Stimulated activated CD8-positive, alpha-beta memory T cell treated with anti-CD3 and anti-CD28 coated beads, Interleukin-2, amount 100 ng/mL, for 1 hour (primary cell): ENCODE measurements at regions not wholly inside any gene's neighbourhood (a gene's known extent, or its start where the extent isn't known, plus 50 kb on each side); places are given as distances from the start of the nearest gene placed in this dataset.
"Not testable (repeated sequence)": the region's sequence is repeated elsewhere in the genome, so short reads cannot be mapped to it uniquely, and the experiment has no call there.

Source experiments
- DNase-seq, 2 donors: peaks; one replicate each; pipeline ENCODE4 v3.0.0-alpha.2; 2020; ENCODE audit warnings: low read depth in 2 of 2

- DNase-seq: no peak
These were observed 164.8 kb upstream of the NT5E start for GRCh38 chr6:85285114-85285513.

- no peak for DNase-seq
These were observed 166.4 kb upstream of the NT5E start for GRCh38 chr6:85283436-85283835.

GRCh38 chr6:85278466-85279035 lies 171.3 kb upstream of the NT5E start:
- DNase-seq: no peak

- DNase-seq: not testable (repeated sequence)
These were observed 173.9 kb upstream of the NT5E start for GRCh38 chr6:85276026-85276425.

- no peak for DNase-seq
These were observed 174.4 kb upstream of the NT5E start for GRCh38 chr6:85275338-85275985.

GRCh38 chr6:85273870-85274269 lies 176.0 kb upstream of the NT5E start:
- DNase-seq: no peak

GRCh38 chr6:85273046-85273445 lies 176.8 kb upstream of the NT5E start:
- no peak for DNase-seq

- no peak for DNase-seq
These were observed 177.3 kb upstream of the NT5E start for GRCh38 chr6:85272592-85272991.

GRCh38 chr6:85262621-85263020 lies 187.3 kb upstream of the NT5E start:
- no peak for DNase-seq

- DNase-seq: no peak
These were observed 188.6 kb upstream of the NT5E start for GRCh38 chr6:85261271-85261670.

GRCh38 chr6:85255661-85256060 lies 194.2 kb upstream of the NT5E start:
- DNase-seq: no peak

GRCh38 chr6:85252552-85252951 lies 197.3 kb upstream of the NT5E start:
- DNase-seq: no peak

- no peak for DNase-seq
These were observed 197.8 kb upstream of the NT5E start for GRCh38 chr6:85252085-85252484.

- DNase-seq: no peak
These were observed 198.6 kb upstream of the NT5E start for GRCh38 chr6:85251300-85251699.

GRCh38 chr6:85250586-85251220 lies 199.2 kb upstream of the NT5E start:
- DNase-seq: no peak

- no peak for DNase-seq
These were observed 204.9 kb upstream of the NT5E start for GRCh38 chr6:85245004-85245403.

GRCh38 chr6:85241498-85242052 lies 208.3 kb upstream of the NT5E start:
- no peak for DNase-seq

- DNase-seq: no peak
These were observed 209.0 kb upstream of the NT5E start for GRCh38 chr6:85240787-85241385.

GRCh38 chr6:85237478-85237877 lies 212.4 kb upstream of the NT5E start:
- DNase-seq: no peak

GRCh38 chr6:85236636-85237035 lies 213.2 kb upstream of the NT5E start:
- no peak for DNase-seq

GRCh38 chr6:85227345-85227744 lies 222.5 kb upstream of the NT5E start:
- not testable (repeated sequence) for DNase-seq

GRCh38 chr6:85212794-85213193 lies 237.1 kb upstream of the NT5E start:
- not testable (repeated sequence) for DNase-seq

- no peak for DNase-seq
These were observed 254.6 kb upstream of the NT5E start for GRCh38 chr6:85195243-85195642.
